ENCODE measurements at regions not wholly inside any gene's neighbourhood (a gene's known extent, or its start where the extent isn't known, plus 50 kb on each side); places are given as distances from the start of the nearest gene placed in this dataset.

DNA sequence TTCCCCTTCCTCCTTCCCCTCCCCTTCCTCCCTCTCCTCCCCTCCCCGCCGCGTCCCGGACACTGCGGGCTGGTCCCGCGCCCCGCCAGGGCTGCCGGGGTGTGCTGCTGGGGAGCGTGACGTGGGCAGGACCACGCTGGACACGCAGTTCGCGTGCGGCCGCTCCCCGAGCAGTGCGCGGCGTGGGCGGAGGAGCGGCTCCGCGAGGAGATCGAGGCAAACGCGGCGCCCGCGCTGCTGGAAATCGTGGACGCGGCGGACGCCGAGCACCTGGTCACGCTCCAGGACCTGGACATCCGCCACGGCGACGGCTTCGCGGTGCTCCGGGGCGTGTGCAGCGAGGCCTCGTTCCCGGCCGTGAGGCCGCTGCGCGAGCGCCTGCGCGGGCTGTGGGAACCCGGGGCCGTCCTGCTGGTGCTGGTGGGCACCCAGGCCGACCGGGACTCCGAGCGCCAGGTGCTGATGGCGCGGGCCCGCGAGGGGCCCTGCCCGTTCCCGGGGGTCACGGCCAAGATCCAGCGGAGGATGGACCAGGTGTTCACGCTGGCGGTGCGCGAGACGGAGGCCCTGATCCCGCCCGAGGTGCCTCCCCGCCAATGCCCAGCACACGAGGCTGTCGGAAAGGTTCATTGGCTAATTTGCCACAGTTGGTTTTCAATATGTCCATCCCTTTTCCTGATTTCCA, 84.3 kb downstream of the TNFAIP2 start:
- no peak for DNase-seq

- no peak for DNase-seq
Measured at GRCh38 chr14:103209054-103209453, 85.8 kb downstream of the TNFAIP2 start.

- DNase-seq = no peak
Measured at GRCh38 chr14:103209506-103209905, 86.2 kb downstream of the TNFAIP2 start.

DNA sequence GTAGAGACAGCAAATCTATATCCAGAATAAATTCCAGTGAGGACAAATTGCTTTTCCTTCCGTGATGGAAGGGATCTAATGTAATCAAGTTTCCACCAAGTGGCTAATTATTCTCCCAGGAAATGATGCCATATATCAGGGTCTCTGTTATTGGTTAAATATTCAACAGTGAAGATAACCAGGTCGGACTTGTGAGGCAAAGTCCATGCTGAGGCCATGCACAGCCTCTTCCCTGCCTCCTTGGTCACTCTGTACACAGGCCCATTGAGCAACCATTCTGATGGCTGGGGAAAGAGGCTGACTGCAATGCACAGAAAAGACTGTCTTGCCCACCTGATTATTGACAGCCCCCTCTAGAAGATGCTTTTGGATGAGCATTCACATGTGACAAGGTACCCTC, 90.1 kb downstream of the TNFAIP2 start:
- DNase-seq = no peak

DNA sequence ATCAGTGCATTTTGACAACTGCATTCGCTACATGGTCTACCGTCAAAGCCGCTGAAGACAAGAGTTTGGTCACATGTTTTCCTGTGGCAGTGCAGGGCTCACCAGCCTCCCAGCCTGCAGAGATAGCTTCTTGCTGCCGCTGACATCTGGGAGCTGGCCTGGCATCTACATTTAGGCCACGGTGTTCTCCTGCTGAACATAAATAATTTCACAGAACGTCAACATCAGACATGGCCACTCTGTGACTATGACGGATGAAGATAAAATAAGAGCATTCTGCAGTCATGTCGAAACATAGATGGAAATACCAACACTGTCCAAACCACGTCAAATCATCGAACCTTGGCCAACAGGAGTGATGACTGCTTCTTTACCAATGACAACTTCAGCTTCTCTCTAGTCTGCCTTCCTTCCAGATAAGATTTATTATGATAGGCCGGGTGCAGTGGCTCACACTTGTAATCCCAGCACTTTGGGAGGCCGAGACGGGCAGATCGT, 91.2 kb downstream of the TNFAIP2 start:
- no peak for DNase-seq

DNA sequence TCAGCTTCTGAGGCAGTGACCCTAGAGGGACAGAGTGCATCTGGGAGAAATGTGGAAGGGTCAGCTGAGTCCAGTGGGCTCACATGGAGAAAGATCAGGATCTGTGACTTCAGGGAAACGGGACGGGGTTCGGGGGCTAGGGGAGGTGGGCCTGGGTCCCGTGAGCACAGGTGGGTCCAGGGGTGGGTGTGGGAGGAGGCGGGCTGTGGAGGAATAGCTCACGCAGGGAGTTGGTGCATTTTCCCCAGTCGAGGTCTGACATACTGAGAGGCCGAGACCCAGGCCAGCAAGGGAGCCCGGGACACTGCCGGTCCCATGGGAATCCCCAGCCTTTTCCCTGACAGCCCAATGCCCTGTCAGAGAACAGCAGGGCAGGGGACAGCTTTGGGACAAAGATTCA, 93.1 kb downstream of the TNFAIP2 start:
- DNase-seq = no peak

GRCh38 chr14:103216857-103217256, 93.6 kb downstream of the TNFAIP2 start:
- no peak for DNase-seq

DNA sequence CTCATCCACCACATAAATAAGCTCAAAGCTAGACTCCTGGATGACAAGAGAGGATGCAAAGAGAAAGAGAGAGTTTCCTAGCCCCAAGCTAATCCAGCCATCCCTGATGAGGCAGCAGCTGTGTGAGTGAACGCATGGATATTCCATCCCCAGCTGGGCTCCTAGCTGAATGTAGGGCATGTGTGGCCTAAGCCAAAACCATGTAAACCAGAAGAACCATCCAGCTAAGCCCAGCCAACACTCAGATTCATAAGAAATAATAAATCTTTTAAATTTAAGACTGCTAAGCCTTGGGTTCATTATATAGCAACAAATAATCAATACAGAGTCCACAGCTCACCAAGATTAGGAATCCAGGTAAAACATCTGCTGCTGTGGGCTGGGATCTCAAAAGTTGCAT, 94.3 kb downstream of the TNFAIP2 start:
- DNase-seq = no peak

DNA sequence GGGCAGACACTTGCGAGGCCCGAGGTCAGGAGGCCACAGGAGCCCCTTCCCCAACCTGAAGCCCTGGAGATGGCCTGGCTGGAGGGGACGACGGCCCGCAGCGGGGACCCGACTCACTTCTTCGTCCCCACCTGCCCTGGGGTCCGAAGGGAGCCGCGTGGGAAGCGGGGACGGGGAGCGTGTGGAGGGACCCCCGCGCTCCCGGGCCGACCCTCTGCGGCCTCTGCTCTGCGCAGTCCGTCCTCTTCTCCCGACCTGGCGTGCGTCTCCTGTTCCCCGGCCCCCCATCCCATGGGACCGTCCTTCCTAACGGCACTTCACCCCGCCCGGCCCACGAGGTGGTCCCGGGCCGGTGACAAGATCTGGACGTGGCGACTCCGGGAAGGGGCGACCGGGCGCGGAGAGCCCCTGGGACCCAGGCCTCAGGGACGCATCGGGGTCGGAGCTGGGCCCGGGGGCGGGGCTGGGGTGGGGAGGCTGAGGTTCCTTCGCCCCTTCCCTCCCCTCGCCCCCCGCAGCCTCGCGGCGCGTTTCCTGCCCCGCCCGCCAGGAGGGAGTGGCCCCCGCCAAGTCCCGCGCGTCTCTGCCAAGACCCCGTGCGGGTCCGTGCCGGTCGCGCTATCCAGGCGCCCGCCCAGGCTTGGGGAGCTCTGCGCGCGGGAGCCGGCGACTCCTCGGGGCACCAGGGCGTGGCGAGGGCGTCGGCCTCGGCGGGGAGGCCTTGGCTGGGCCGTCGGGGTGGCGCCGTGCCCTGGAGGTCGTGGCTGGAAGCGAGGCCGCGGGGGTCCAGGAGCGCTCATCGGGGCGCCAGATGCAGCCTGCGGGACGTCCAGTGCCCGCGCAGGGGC, 97.1 kb downstream of the TNFAIP2 start:
- no peak for DNase-seq

GRCh38 chr14:103220982-103221641, 97.9 kb downstream of the TNFAIP2 start:
- peak; percentile 14 for DNase-seq

GRCh38 chr14:103221781-103222358, 98.6 kb downstream of the TNFAIP2 start:
- no peak for DNase-seq

DNA sequence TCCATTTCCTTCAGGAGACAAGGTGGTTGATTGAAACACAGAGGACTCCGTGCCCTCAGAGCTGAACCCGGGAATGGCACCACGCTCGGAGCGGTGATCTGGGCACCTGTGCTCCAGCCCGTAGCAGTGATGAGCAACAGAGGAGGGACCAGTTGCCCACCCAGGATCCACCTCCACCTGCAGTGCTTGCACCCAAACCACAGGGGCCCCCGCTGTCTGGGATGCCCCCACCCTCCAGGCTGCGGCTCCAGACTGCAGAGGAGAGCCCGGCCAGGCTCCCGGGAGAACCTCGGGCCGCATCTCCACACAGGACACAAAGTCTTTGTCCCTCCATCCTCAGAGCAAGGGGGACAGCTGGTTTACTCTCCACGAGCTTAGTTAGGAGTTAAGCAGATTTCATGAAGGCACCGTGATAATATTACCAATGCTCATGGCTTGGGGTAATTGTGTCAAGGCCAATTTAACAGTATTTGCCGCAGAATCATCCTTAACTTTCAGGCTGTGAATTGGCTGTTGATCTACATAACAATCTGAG, 100.6 kb downstream of the TNFAIP2 start:
- no peak for DNase-seq

- no peak for DNase-seq
Measured at GRCh38 chr14:103225062-103225461, 101.8 kb downstream of the TNFAIP2 start.

GRCh38 chr14:103225476-103225875, 102.2 kb downstream of the TNFAIP2 start:
- no peak for DNase-seq

GRCh38 chr14:103227094-103227768, 104.0 kb downstream of the TNFAIP2 start:
- DNase-seq = peak; percentile 11

GRCh38 chr14:103228076-103228806, 105.0 kb downstream of the TNFAIP2 start:
- DNase-seq = no peak

GRCh38 chr14:103228866-103229265, 105.2 kb upstream of the EIF5 start:
- no peak for DNase-seq

GRCh38 chr14:103230021-103230420, 104.0 kb upstream of the EIF5 start:
- no peak for DNase-seq

GRCh38 chr14:103230658-103231334, 103.2 kb upstream of the EIF5 start:
- DNase-seq = no peak

GRCh38 chr14:103231376-103232019, 102.5 kb upstream of the EIF5 start:
- no peak for DNase-seq

Data from dermis blood vessel endothelial cell (primary cell).